GM18520 (cell line): ENCODE measurements at regions not wholly inside any gene's neighbourhood (a gene's known extent, or its start where the extent isn't known, plus 50 kb on each side); places are given as distances from the start of the nearest gene placed in this dataset.

Source experiments
- ATAC-seq: cut with Tn5 transposase; IDR thresholded peaks from one replicate; pipeline ENCODE4 v1.9.1; 2021; ENCODE audit not compliant: unreplicated experiment

DNA sequence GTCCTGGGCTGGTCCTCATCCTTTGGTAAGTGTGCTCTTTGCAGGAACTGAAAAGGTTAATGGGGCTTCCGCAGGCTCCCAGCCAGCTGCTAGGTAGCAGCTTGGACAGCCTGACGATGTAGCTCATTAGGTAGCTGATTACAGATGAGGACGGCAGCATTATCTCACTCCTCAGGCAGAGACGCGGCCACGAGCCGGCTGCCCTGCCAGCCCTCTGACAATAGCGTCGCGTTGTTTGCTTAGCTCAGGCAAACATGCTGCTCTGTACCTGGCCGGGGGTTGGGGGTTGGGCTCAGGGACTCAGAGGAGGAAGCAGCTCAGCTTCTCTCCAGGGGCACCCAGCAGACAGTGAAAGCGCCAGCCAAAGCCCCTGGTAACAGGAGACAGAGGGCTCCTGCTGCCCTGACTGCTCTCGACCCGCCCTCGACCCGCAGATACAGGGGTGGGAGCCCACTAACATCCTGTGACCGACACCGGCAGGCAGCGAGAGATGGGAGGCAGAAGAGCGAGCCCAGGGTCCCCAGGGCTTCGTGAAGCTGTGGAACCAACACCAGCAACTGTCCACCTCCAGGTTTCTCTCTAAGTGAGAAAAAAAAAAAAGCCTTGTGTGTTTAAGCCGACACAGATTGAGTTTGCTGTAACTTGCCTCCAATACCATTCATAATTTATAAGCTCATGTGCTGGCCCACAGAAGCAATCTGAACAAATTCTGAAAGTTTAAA lies 53.4 kb upstream of the DLK1 start:
- no peak for ATAC-seq

- no peak for ATAC-seq
These were observed 52.9 kb upstream of the DLK1 start for GRCh38 chr14:100673807-100674154.

DNA sequence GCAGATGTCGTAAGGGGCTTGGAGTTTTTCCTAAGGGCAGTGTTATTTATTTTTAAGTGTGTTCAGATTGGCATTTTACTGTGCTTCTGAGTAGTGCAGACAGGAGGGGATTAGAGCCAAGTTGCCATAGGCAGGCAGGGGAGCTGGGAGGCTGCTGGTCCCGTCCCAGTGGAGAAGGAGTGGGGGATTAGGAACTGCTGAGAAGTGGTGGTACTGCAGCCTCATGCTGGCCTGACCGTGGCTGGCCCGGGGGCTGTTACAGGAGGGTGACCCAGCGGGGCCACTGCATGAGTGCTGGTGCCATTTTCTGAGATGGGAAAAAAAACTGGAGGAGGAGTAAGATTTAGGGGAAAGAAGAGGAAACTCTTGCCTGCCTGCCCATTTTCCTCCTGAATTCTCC lies 52.3 kb upstream of the DLK1 start:
- no peak for ATAC-seq

DNA sequence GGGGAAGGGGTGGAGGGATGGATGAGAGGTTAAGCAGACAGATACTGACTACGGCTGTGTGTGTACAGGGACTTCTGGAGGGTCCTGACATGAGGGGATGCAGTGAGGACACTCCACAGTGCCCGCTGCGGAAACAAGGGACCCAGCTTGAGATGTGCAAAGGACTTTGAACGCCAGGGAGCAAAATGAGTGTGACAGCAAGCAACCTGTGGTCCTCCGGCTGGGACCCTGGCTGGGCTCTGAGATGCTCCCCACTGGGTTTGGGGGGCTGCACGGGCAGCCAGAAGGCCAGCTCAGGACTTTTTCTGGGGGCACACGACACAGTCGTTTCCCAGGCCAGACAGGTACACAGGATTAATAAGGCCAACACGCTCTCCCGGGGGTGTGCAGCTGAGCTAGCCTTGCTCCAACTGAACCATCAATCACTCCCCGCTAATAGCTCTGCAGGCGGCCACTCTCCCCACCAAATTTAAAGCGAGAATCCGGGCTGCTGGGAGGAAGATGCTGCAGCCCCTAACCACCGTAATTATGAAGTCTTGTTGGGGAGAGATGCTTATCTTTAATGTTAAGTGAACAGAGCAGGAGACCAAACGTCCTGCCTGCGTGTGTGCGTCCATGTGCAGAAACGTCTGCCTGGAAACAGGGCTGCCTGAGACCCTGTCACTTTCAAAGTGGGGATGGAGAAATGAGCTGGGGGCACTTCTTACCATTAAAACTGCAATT lies 51.6 kb upstream of the DLK1 start:
- no peak for ATAC-seq

DNA sequence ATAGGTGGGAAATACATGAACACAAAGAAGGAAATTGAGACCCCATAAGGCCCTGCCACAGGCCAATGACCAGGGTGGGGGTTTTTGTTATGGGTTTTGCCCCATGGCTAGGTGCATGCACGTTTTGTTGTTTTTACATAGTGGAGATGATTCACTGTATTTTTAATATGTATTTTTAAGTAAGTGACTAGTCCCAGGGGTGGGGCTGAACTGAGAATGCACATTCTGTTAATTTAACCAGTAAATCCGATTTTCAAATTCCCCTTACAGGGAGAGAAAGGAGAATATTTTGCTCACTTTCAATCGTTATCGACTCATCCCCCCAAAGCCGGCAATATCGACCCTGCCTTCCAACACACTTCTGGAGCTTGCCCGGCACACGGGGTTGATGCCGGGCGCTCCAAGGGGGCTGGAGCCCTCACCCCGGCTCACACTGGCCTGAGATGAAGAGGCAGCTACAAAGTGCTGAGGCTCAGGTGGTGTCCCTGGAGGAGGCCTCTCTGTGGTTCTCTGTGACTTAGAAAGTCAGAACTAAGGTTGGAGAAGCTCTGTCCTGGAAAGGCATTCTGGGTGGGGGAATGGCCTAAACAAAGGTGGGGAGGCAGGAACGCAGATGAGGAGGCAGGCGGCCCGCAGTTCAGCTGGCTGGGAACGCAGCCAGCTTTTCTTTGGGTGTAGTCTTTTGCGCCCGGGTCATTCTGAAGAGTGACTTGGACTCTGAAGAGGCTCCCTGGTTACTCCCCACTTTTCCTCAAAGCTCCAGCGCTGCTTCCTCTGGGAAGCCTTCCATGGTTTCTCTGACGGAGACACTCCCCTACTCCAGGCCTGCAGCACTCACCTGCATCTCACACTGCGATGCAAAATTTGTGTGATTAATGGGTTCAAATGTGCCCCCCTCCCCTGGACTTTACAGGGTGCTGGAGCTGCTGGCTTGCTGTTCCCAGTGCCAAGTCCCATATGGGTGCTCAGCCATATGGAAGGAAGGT lies 50.7 kb upstream of the DLK1 start:
- ATAC-seq: no peak
